ENCODE measurements at regions not wholly inside any gene's neighbourhood (a gene's known extent, or its start where the extent isn't known, plus 50 kb on each side); places are given as distances from the start of the nearest gene placed in this dataset.

GRCh38 chr3:90241481-90241880 is 1134.1 kb downstream of the EPHA3 start:
- no peak overlapping the region for H3K4me3 ChIP-seq (ENCODE audit: low read depth, low read length)
- TF ChIP-seq, protein P1, sequence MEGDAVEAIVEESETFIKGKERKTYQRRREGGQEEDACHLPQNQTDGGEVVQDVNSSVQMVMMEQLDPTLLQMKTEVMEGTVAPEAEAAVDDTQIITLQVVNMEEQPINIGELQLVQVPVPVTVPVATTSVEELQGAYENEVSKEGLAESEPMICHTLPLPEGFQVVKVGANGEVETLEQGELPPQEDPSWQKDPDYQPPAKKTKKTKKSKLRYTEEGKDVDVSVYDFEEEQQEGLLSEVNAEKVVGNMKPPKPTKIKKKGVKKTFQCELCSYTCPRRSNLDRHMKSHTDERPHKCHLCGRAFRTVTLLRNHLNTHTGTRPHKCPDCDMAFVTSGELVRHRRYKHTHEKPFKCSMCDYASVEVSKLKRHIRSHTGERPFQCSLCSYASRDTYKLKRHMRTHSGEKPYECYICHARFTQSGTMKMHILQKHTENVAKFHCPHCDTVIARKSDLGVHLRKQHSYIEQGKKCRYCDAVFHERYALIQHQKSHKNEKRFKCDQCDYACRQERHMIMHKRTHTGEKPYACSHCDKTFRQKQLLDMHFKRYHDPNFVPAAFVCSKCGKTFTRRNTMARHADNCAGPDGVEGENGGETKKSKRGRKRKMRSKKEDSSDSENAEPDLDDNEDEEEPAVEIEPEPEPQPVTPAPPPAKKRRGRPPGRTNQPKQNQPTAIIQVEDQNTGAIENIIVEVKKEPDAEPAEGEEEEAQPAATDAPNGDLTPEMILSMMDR (IDR thresholded peaks at IDR 0.05; ENCODE audit: insufficient read depth, low read depth, low read length, missing control alignments) = no peak

DNA sequence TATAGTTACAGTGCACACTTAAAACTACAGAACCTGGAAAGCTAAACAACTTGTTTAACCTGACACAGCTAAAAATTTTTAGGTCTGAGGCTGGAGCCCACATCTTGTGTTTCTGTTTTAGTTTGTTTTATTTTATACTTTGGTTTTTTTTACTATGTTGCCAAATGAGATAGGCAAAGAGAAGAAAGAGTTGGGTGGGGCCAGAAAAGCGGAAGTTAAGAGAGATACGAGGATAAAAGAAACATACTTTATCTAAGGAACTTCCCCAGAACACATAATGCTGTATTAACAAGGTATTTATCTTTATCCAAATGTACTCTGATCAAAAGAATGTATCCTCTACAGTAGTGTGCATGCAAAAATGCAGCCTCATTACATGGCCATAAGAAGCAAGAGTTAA is 1145.7 kb downstream of the EPHA3 start:
- no peak for DNase-seq (ENCODE audit: low read depth)
- TF ChIP-seq, protein P1 (IDR thresholded peaks at IDR 0.05; ENCODE audit: insufficient read depth, low read depth, low read length, missing control alignments) = no peak
- no peak overlapping the region for H3K4me3 ChIP-seq (ENCODE audit: low read depth, low read length)

More at GRCh38 chr3:90241481-90241880, 1134.1 kb downstream of the EPHA3 start:
- no peak for DNase-seq (ENCODE audit: low read depth)

- DNase-seq (ENCODE audit: low read depth) = no peak
- H3K4me3 ChIP-seq (ENCODE audit: low read depth, low read length) = no peak overlapping the region
Measured at GRCh38 chr3:90261481-90262433, 1154.3 kb downstream of the EPHA3 start.

More at GRCh38 chr3:90261481-90262433, 1154.3 kb downstream of the EPHA3 start:
- TF ChIP-seq, protein P1 (IDR thresholded peaks at IDR 0.05; ENCODE audit: insufficient read depth, low read depth, low read length, missing control alignments) = no peak
